GM21529 (cell line): ENCODE measurements at regions not wholly inside any gene's neighbourhood (a gene's known extent, or its start where the extent isn't known, plus 50 kb on each side); places are given as distances from the start of the nearest gene placed in this dataset.
"Not testable (repeated sequence)": the region's sequence is repeated elsewhere in the genome, so short reads cannot be mapped to it uniquely, and the experiment has no call there.

Source experiments
- ATAC-seq: cut with Tn5 transposase; IDR thresholded peaks from one replicate; pipeline ENCODE4 v1.9.1; 2021; ENCODE audit not compliant: unreplicated experiment

DNA sequence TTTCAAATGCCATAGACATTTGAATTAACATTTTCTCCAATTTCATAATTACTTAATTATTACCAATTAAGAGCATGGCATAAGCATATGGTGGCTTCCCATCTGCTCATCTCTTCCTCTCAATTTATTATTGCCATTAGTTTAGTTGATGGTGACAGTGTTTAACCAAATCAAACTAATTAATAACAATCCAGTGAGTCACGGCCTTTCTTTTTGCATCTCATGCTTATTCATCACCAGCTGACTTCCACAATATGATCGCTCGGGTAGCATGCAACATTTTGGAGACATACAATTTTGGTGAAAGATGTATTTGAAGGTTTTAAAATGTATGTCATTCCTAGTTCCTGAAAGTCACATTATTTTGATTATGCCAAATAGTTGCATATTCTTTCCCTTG lies 172.8 kb upstream of the TACR3 start:
- ATAC-seq = no peak

DNA sequence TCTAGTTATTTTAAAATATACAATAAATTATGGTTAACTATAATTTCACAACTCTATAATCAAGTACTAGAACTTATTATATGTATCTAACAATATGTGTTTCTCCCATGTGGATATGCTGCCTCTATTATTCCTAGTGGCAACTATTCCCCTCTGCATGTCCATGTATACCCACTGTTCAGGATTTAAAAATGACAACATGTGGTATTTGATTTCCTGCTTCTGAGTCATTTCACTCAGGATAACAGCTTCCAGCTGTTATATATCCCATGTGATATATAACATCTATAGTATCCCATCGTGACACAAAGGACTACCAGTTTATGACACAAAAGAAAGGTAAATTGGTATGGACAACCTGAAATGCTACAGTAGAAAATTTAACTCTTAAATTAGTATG lies 167.4 kb upstream of the TACR3 start:
- ATAC-seq = no peak

DNA sequence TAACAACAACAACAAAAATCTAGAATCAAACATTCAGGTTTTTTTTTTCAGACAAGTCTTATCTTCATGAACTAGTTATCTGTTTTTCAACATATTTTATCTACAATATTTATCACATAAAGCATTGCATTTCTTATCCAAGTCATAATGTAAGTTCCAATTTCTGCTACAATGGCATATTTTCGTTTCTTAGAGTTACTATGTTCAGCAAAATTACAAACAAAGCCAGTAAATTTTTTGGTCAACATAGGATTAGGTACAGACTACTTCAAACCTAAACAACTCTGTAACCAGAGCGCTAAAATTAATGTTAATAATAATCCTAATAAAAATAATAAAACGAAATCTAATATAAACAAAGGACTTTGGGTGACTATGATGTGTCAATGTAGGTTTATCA lies 165.4 kb upstream of the TACR3 start:
- no peak for ATAC-seq

DNA sequence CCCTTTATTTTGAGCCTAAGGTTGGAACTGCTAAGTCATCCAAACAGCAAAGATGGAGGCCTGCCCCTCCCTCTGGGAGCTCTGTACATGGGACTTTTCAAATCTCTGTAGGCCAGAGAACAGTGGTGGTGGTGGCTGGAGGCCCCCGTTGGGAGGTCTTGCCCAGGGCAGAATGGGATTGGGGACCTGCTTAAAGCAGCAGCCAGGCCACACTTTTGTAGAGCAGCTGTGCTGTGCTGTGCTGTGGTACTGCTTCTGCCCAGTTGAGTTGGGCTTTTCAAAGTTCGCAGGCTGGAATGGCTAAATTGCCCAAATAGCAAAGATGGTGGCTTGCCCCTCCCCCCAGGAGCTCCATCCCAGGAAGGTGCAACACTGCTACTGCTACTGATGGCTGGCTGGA lies 147.5 kb upstream of the TACR3 start:
- ATAC-seq = no peak

DNA sequence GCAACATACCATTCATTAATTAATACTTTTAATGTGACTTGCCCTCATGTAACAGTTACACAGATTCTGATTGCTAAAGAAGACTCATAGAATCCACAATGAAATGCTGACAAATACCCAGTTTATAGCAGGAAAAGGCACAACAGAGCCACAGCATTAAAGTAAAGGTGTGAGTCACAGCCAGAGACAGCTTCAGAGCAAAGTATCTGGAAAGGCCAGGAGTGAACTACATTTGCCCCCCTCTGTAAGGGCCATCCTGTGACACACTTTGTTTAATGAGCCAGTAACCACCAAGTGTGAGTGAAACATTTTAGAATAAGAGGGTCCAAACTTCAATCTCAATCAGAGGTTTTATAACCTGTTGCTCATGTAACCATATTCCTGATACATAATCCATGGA lies 133.8 kb upstream of the TACR3 start:
- no peak for ATAC-seq

DNA sequence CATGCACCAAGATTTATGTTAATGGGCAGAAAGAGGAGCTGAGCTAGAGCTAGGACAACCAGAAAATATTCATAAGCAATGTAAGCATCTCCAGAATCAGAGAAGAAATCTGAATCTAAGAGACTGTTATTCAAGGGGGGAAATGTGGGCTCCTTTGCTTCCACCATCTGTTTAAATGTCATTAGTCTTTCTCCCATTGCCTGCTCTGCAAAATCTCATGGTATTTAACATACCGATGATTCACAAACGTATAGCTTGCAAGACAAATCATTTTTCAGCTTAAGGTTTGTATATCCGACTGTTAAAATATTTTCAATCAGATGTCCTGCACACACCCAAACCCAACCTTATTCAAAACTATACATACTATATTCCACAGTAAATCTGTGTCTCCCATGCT lies 133.4 kb upstream of the TACR3 start:
- no peak for ATAC-seq

DNA sequence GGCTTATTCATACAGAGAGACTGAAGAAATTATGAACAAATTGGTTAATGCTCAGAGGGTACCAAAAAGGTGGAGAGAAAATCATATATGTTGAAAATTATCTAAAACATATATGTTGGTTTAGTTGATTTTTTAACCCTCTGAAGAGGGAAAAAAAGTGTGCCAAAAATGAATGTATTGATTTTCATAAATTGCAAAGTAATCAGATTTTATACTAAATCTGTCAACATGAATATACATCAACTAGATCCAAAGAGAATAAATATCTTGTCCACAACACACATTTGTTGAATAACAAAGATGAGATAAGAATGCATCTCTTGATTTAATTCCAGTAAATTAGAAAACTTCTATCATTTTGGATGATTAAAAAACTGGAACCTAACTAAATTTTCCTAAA lies 125.3 kb upstream of the TACR3 start:
- ATAC-seq = no peak

DNA sequence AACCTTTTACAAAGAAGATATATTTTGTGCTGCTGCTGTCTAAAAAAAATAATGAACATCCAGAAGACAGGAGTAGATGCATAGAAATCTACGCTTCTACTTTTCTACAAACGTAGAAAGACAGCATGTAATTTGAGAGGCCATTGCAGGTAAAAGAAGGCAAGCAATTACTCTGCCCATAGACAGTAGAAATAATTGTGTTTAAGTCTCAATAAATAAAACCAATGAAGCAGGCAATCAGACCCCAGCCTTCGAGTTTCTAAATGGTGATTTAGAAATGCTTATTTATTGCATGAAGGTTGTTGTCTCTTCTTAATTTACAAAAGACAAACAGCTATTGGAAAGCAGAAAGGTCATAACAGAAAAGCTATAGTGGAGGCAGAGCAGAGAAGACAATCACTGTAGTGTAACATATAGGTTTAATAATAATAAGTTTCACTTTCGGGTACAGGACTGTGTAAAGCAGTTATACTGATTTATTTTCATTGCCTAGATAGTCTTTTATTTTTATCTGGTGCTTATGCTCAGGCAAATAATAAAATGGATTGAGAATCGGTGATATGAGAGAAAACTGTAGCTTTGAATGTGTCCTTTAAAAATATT lies 123.0 kb upstream of the TACR3 start:
- no peak for ATAC-seq

DNA sequence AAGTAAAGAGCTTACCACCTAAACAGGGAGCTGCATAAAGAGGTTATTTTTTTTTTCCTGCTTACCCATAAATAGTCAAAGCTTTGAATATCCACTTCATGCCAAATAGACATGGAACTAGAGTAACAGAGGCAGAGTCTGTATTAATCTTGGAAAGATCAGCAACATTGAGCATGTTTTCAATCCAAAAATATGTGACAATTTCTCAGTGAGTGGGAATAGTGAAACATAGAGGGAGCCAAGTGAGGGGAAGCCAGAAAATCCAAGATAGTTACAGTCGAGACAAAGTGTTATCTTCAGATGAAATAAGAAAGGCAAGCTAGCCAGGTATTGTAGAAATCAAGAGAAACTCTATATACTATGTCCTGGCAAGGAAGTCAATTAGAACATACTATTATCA lies 122.3 kb upstream of the TACR3 start:
- ATAC-seq = no peak

DNA sequence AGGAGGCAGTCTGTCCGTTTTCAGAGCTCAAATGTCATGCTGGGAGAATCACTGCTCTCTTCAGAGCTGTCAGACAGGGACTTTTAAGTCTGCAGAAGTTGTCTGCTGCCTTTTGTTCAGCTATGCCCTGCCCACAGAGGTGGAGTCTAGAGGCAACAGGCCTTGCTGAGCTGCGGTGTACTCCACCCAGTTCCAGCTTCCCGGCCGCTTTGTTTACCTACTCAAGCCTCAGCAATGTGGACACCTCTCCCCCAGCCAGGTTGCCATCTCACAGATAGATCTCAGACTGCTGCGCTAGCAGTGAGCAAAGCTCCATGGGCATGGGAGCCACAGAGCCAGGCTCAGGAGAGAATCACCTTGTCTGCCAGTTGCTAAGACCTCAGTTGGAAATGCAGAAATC lies 90.5 kb upstream of the TACR3 start:
- ATAC-seq = not testable (repeated sequence)

DNA sequence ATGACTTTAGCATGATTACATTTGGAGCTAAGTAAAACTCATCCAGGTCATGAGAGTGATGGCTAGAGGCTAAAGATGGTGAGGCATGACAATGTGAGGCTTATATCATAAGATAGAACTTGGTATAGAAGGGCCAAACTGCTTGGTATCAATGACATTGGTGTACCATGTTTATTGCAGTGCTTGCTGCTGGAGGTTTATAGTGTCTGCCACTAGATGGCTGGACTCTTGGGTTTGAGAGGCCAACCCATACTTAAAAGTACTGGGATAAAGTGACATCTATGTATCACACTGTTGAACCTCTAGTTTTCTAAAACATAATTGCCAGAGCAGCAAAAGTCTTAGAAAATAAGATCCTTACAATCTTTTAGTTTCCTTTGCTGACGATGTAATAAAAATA lies 83.0 kb upstream of the TACR3 start:
- no peak for ATAC-seq

DNA sequence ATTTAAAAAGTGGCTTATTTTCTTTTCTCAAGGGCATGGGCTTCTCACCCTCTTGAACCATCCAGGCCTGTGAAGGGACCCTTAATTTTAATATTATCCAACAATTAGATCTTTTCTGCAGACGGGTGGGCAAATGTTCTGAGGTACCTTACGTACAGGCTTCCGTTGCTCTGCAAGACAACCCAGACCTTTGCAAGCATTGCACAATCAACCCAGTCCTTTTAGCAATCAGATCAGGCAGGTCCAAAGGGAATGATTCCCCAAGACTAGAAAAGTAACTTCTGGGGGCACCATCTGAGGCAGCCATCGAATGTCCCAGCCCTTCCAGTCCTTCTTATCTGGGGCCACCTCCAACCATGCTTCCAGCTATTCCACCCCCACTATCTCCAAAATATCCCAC lies 67.3 kb upstream of the TACR3 start:
- ATAC-seq = no peak

DNA sequence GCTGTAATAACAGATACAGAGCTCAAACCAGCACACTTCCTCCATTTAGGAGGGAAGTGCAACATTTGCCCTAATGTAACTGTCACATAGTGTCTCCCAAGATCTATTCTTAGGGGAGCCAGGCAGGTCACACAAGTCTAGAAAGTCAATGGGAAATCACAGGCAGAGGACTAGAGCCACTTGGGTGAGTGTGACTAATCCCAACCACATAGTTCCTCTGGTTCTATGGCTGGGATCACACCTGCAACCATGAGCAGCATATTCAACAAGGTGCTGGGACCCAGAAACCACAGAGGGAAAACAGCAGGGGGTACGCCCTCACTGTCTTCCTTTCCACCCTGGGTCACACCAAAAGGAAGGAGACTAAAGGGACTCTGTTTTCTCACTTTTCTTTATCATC lies 66.8 kb upstream of the TACR3 start:
- no peak for ATAC-seq

DNA sequence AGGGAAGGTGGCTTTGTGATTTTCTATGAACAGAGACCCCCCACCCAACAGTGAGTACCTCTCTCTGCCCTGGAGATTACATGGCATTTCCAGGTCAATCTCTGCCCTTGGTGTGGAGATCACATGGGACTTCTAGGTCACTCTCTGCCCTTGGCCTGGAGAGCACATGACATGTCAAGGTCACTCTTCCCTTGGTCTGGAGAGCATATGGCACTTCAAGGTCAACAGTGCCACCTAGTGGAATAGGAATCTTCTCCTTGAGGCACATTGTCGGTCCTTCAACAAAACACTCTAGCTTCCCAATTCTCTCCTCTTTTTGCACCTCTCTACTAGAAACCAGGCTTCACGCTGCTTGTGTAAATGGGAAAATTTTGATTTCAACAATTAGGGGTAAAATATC lies 66.2 kb upstream of the TACR3 start:
- peak; percentile 87 for ATAC-seq

DNA sequence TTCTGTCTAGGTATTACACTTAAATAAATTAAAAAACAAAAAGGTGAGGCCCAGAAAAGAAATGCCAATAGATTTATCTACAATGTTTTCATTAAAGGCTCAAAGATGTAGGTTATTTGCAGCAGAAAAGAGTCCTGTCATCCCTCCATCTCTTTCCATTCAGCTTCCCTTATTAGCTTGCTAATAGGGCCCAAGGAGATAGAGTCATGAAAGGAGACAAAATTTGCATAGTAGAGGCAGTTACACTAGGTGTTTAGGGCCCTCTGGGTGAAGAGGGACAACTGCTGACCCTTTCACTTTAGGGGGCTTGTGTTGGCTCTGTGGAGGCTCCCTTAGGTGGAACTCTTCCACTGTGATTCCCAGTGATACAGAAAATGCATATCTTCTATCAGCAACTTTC lies 58.4 kb upstream of the TACR3 start:
- ATAC-seq = no peak

DNA sequence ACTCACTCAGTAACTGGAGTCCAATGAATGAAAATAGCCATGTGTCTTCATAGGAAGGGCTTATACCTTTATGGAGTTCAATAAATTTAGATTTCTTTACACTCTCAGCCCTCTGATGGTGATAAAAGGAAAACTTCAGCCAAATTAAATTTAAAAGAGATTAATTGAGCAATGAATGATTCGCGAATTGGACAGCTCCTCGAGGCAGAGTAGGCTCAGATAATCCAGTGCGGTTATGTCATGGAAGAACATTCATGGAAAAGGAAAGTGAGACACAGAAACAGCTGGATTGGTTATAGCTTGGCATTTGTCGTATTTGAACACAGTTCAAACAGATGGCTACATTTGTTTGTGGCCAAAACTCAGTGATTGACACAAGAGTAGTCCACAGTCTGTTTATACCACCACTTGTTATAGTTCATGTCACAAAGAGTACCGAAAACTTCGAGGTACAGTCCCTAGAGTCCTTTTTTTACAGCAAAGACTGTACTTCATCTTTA lies 54.6 kb upstream of the TACR3 start:
- no peak for ATAC-seq

DNA sequence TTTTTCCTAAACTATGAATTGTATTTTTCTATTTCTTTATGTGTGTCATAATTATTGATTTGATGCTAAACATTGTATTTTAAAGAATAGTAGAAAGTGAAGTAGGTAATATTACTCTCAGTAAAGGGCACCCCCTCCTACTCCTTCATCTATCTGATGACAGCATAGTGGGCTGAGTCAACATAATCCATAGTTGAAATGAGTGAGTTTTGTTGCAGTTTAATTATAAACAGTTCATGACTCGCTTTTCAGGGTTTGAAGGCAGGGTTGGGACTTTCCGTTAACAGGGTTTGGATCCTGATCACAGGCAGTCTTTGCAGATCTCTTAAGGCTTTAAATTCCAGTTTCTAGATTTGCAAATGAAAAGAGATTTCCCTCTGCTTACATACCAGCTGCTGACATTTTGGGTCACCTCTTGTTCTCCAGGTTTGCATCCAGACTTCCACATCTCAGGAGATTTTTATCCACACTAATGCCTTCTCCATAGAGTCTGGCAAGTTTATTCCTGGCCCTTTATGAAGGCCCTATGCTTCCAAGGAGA lies 54.0 kb upstream of the TACR3 start:
- ATAC-seq = no peak
